ENCODE measurements at regions not wholly inside any gene's neighbourhood (a gene's known extent, or its start where the extent isn't known, plus 50 kb on each side); places are given as distances from the start of the nearest gene placed in this dataset.

DNA sequence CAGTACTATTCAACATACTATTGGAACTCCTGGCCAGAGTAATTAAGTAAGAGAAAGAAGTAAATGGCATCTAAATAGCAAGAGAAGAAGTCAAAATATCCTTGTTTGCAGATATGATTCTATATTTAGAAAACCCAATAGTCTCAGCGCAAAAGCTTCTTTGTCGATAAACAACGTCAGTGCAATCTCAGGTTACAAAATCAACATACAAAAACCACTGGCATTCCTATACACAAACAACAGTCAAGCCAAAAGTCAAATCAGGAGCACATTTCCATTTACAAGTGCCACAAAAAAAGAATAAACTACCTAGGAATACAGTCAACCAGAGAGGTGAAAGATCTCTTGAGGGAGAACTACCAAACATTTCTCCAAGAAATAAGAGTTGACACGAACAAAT, 1901.9 kb upstream of the ACO1 start:
- no peak for DNase-seq
- ATAC-seq = no peak
- Histone ChIP-seq H3K4me1 (no peaks in the 10 kb centered on the region), H3K36me3 (no peaks in the 10 kb centered on the region), H3K27me3 (no peaks in the 10 kb centered on the region), H3K9me3 (peaks cover 0 to 4% (median 0%) of the 10 kb centered on the region in 12 donors), H3K4me3 (no peak overlapping the region), H3K27ac (no peak overlapping the region)
- intact Hi-C loops (cut with DNase I) = no loop called here
- TF ChIP-seq POLR2A (IDR thresholded peaks at IDR 0.05) = no peak
- TF ChIP-seq CTCF (IDR thresholded peaks at IDR 0.05) = no peak
- 84 to 95% (median 87%) methylated on average over 4 of the region's 4 CpGs for WGBS, 4 donors

DNA sequence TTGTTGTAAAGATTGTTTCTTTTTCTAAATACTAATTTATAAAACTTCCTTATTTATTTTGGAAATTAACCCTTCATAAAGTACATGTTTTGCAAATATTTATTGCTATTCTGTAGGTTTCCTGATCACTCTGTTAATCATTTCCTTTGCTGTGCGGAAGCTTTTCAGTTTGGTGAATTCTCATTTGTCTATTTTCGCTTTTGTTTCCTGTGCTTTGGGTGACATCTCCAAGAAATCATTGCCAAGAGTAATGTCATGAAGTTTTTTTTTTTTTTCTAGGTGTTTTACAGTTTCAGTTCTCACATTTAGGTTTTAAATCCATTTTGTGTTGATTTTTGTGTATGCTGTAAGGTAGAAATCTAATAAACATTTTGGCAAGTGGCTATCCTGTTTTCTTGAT, 1899.8 kb upstream of the ACO1 start:
- TF ChIP-seq CTCF (IDR thresholded peaks at IDR 0.05) (no peak), POLR2A (IDR thresholded peaks at IDR 0.05) (no peak)
- Histone ChIP-seq H3K27me3 (no peaks in the 10 kb centered on the region), H3K36me3 (no peaks in the 10 kb centered on the region), H3K4me1 (no peaks in the 10 kb centered on the region), H3K4me3 (no peak overlapping the region), H3K27ac (no peak overlapping the region), H3K9me3 (peaks cover 0 to 4% (median 0%) of the 10 kb centered on the region in 12 donors)
- no peak for DNase-seq
- ATAC-seq = no peak
- intact Hi-C loops (cut with DNase I) = loop anchor here in 1 of 10 donors (5.0 kb wide), 1 partner anchor 53 kb away; no protein-coding TSS in a partner anchor
- WGBS, 4 donors = 70 to 80% (median 73%) methylated on average over 2 of the region's 2 CpGs

DNA sequence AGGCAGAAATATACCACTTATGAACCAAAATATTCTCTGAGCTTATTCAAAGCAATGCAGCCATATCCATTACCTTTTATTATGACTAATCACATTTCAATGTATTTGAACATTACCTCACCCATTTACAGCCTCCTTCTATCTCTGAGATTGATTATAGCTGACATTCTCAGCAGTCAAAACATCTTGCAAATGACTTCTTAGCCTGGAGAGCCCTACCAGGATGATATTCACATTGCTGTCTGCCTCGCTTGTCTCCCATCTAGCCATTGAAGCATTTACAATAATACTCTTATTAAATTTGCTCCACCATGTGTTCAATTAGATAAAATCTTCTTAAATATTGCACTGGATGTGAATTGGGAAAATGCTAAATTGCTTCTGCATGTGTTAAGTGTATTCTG, 1879.9 kb upstream of the ACO1 start:
- Histone ChIP-seq H3K36me3 (no peaks in the 10 kb centered on the region), H3K4me1 (no peaks in the 10 kb centered on the region), H3K27ac (no peak overlapping the region), H3K27me3 (no peaks in the 10 kb centered on the region), H3K9me3 (peaks cover 0 to 5% (median 0%) of the 10 kb centered on the region in 12 donors), H3K4me3 (no peak overlapping the region)
- WGBS, 4 donors = 63 to 78% (median 69%) methylated on average over 1 of the region's 1 CpG
- TF ChIP-seq CTCF (IDR thresholded peaks at IDR 0.05) (no peak), POLR2A (IDR thresholded peaks at IDR 0.05) (no peak)
- no peak for DNase-seq
- no peak for ATAC-seq
- intact Hi-C loops (cut with DNase I) = no loop called here

- Histone ChIP-seq H3K36me3 (no peaks in the 10 kb centered on the region), H3K4me3 (no peak overlapping the region), H3K4me1 (no peaks in the 10 kb centered on the region), H3K9me3 (peaks cover 0 to 5% (median 0%) of the 10 kb centered on the region in 12 donors), H3K27me3 (no peaks in the 10 kb centered on the region), H3K27ac (no peak overlapping the region)
- 46 to 69% (median 60%) methylated on average over 1 of the region's 1 CpG for WGBS, 4 donors
- TF ChIP-seq POLR2A (IDR thresholded peaks at IDR 0.05) = no peak
- TF ChIP-seq CTCF (IDR thresholded peaks at IDR 0.05) = no peak
- intact Hi-C loops (cut with DNase I) = no loop called here
- ATAC-seq (no peak), DNase-seq (no peak)
Measured at GRCh38 chr9:30505311-30505710, 1879.1 kb upstream of the ACO1 start.
